ENCODE measurements at regions not wholly inside any gene's neighbourhood (a gene's known extent, or its start where the extent isn't known, plus 50 kb on each side); places are given as distances from the start of the nearest gene placed in this dataset.
"Not testable (repeated sequence)": the region's sequence is repeated elsewhere in the genome, so short reads cannot be mapped to it uniquely, and the experiment has no call there.

- no peak for DNase-seq
Measured at GRCh38 chr11:37483761-37484160, 885.7 kb upstream of the RAG2 start.

DNA sequence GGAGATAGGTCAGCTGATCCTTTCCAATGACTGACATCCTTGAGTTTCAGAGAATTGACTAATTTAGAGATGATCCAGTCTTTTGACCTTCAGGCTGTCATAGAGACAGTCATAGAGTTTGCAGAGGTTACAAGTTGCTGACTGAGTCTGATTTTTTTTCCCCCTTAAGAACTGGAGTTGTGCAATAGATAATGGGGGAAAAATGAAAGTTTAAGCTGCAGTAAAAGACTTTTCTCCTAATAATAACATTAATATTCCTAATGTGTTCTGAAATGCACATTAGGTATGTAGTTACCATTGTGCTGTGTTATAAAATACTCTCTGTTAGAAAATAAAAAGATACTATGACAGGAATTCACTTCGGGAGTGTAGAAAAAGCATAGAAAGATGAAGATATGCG, 876.9 kb upstream of the RAG2 start:
- no peak for DNase-seq

DNA sequence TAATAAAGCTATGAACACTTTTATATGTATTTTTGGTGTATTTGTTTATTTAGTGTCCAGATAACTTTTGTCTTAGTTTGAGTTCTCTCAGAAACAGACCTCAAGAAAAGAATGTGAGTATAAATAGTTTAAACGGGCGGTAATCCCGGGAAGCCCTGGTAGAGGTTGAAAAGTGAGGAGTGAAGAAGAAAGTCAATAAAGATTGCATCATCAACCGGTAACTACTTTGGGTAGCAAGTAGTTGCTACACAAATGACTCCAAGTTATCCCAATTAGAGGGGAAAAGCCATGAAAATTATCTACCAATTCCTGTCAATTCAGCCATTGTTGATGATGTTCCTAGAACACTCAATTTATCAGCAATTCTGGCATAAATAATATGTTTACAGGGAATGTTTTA, 870.3 kb upstream of the RAG2 start:
- no peak for DNase-seq

- no peak for DNase-seq
Measured at GRCh38 chr11:37465221-37465620, 867.2 kb upstream of the RAG2 start.

- DNase-seq: no peak
Measured at GRCh38 chr11:37459456-37459855, 861.4 kb upstream of the RAG2 start.

GRCh38 chr11:37456746-37457145, 858.7 kb upstream of the RAG2 start:
- no peak for DNase-seq

GRCh38 chr11:37451903-37452302, 853.9 kb upstream of the RAG2 start:
- DNase-seq: no peak

DNA sequence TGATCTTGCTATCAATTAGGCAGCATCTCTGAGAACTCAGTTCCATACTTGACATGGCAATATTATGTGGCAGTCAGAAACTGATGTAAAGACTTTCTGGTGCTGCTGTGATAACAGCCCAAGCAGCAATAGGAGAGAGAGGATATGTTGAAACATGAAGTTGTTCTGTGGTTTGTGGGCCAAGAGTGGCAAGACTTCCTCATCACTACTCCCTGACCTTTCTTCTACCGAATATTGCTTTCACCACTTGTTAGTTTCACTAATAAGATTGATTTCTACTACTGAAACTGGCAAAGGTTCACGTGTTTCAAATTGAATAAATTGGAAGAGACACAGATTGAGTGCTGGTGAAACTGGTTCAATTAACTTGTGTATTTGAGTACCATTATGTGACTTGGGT, 852.6 kb upstream of the RAG2 start:
- peak; percentile 88 for DNase-seq

DNA sequence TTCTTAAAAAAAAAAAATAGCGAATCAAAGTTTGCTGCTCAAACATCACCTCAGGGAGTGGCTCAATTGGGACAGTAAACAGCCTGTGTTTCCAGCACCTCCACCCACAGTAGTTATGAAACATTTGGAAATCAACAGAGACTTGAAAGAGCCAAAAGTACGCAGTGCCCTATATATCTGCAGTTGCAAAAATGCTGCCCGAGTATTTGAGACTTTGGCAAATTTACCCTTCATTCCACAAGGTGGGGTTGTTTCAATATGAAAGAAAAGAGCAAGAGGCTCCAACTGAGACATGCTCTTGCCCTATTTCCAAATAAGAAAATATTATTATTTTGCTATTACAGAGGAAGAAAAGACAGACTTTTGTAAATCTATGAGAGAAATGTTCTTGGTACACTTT, 851.1 kb upstream of the RAG2 start:
- peak; percentile 72 for DNase-seq

DNA sequence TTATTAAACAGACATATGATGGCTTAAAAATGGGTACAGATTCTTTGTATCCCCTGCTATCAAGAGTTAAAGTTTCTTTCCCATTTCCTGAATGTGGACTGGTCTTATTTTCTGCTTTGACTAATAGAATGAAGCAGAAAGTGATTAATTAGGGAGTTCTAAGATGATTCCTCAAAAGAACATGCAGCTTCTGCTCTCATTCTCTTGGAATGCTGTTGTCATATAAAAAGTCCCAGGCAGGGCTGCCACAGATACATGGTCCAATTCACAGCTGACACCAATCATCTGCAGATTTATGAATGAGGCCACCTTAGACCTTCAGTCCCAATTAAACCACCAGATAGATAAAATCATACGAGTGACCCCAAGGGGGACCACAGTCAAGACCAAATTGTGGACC, 844.5 kb upstream of the RAG2 start:
- DNase-seq: no peak

DNA sequence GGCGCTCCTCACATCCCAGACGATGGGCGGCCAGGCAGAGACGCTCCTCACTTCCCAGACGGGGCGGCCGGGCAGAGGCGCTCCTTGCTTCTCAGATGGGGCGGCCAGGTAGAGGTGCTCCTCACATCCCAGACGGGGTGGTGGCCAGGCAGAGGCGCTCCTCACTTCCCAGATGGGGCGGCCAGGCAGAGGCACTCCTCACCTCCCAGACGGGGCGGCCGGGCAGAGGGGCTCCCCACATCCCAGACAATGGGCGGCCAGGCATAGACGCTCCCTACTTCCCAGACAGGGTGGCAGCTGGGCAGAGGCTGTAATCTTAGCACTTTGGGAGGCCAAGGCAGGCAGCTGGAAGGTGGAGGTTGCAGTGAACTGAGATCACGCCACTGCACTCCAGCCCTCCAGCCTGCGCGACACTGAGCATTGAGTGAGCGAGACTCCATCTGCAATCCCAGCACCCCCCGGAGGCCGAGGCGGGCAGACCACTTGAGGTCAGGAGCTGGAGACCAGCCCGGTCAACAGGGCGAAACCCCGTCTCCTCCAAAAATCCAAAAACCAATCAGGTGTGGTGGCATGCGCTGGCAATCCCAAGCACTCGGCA, 833.7 kb upstream of the RAG2 start:
- DNase-seq: not testable (repeated sequence)

GRCh38 chr11:37430966-37431632, 833.1 kb upstream of the RAG2 start:
- not testable (repeated sequence) for DNase-seq

DNA sequence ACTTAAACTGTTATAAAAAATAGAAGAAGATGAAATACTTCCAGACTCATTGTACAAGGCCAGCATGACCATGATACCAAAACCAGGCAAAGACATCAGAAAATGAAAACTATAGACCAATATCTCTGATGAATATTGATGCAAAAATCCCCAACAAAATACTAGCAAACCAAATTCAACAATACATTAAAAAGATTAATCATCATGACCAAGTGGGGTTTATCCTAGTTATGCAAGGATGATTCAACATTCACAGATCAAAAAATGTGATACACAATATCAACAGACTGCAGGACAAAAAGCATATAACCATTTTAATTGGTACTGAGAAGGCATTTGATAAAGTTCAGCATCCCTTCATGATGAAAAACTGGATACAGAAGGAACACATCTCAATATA, 824.5 kb upstream of the RAG2 start:
- no peak for DNase-seq

- no peak for DNase-seq
Measured at GRCh38 chr11:37411289-37411688, 813.3 kb upstream of the RAG2 start.

DNA sequence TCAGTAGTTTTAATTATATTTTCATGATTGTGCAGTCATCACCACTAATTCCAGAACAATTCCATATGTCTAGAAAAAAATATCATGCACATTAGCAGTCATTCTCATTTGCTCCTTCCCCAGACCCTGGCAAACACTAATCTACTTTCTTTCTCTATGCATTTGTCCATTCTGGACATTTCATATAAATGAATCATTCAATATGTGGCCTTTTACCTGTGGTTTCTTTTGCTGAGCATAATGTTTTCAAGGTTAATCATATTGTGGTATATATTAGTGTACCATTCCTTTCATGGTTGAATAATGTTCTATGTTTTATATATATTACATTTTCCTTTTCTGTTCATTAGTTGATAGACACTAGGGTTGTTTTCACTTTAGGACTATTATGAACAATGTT, 811.1 kb upstream of the RAG2 start:
- DNase-seq: no peak

GRCh38 chr11:37407461-37407860, 809.4 kb upstream of the RAG2 start:
- DNase-seq: no peak

DNA sequence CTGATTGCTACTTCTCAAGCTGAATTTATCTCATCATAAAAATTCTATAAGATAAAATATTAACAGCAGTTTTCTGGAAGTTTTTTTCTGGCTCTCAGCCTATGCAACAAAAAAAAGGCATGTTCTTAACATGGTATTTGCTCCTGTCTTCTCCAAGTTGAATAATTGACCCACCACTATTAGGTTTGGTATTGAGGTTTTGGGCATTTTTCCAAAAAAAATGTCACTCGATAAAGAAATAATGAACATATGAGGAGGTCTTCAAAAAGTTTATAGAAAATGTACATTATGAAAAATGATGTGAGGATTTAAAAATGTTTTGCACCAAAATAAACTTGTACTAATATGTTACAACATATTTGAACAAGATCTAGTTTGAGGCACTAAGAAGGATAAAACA, 808.6 kb upstream of the RAG2 start:
- no peak for DNase-seq

- no peak for DNase-seq
Measured at GRCh38 chr11:37404231-37404630, 806.2 kb upstream of the RAG2 start.

GRCh38 chr11:37402663-37403062, 804.6 kb upstream of the RAG2 start:
- no peak for DNase-seq

DNA sequence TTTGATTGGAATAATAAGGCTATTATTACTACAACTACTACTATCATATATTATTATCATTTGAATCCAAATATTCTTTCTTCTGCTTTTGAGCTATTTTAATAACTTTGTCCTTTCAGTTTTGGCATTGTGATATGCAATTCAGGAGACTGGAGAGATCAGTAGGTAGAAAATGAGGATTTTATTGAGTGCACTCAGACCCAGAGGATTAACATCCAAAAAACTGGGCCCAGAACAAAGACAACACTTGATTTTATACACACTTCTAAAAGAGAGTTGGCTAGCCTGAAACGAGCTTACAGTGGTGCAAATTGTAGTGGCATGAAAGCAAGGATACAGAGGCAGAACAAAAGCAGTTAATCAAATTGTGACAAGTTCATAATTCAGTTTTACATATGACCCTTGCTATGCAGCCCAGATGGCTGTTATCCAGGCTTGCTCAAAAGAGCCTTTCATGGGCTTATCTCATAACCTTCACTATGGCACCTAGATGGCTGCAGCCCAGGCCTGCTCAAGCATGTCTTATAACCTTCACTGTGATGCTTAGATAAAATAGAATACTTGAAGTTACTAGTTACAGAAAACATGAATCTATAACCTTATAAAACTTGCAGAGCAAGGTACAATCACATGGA, 796.3 kb upstream of the RAG2 start:
- peak; percentile 69 for DNase-seq

GRCh38 chr11:37391615-37392014, 793.6 kb upstream of the RAG2 start:
- no peak for DNase-seq

GRCh38 chr11:37390576-37391083, 792.6 kb upstream of the RAG2 start:
- no peak for DNase-seq

DNA sequence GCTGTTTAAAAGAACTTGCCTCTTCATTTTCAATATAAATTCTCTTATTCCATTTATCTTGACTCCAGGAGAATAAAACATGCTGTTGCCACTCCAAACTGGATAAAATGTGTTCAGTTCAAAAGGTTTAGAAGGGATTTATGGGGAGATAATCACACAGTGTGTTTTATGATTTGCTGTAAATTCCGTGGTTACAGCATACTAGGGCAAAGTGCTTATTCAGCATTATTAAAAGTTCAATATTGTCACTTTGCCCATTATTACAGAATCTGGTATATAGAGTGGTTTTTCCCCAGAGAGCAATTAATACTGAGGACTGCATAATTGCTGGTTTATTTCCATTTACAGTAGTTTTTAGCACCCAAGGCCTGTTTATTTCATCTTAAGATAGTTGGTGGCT, 780.9 kb upstream of the RAG2 start:
- no peak for DNase-seq

GRCh38 chr11:37372667-37373066, 774.6 kb upstream of the RAG2 start:
- DNase-seq: no peak
